ENCODE measurements at regions not wholly inside any gene's neighbourhood (a gene's known extent, or its start where the extent isn't known, plus 50 kb on each side); places are given as distances from the start of the nearest gene placed in this dataset.
"Not testable (repeated sequence)": the region's sequence is repeated elsewhere in the genome, so short reads cannot be mapped to it uniquely, and the experiment has no call there.

DNA sequence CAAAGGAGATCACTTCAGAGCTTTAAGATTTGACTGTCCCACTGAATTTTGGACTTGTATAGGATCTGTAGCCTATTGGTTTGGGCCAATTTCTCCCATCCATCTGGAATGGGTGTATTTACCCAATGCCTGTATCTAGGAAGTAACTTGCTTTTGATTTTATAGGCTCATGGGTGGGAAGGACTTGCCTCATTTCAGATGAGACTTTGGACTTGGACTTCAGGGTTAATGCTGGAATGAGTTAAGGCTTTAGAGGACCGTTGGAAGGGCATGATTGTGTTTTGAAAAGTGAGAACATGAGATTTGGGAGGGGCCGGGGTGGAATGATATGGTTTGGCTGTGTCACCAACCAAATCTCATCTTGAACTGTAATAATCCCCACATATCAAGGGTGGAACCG lies 73.8 kb downstream of the ZNF518B start (continued):
- TF ChIP-seq, protein P1, sequence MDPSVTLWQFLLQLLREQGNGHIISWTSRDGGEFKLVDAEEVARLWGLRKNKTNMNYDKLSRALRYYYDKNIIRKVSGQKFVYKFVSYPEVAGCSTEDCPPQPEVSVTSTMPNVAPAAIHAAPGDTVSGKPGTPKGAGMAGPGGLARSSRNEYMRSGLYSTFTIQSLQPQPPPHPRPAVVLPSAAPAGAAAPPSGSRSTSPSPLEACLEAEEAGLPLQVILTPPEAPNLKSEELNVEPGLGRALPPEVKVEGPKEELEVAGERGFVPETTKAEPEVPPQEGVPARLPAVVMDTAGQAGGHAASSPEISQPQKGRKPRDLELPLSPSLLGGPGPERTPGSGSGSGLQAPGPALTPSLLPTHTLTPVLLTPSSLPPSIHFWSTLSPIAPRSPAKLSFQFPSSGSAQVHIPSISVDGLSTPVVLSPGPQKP (IDR thresholded peaks at IDR 0.05; ENCODE audit: low read depth, low read length), result no peak
- TF ChIP-seq RELA (IDR thresholded peaks at IDR 0.05; ENCODE audit: borderline replicate concordance, partially characterized antibody) (no peak), CHD4 (IDR thresholded peaks at IDR 0.05) (no peak)

DNA sequence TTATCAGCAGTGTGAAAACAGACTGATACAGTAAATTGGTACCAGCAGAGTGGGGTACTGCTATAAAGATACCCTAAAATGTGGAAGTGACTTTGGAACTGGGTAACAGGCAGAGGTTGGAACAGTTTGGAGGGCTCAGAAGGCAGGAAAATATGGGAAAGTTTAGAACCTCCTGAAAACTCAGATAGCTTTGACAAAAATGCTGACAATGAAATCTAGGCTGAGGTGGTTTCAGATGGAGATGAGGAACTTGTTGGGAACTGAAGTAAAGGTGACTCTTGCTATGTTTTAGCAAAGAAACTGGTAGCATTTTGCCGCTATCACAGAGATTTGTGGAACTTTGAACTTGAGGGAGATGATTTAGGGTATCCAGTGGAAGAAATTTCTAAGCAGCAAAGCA lies 75.1 kb downstream of the ZNF518B start:
- CTCF ChIA-PET; RAD21 ChIA-PET (ENCODE audit: unreplicated experiment); H3K79me2 ChIP-seq (ENCODE audit: control insufficient read depth, insufficient read depth, low read length); BruUV-seq (replicated peaks); FAIRE-seq; POLR2A ChIA-PET; SMC1A ChIA-PET (ENCODE audit: uncharacterized antibody, unreplicated experiment); H2AFZ ChIP-seq (ENCODE audit: control insufficient read depth, low read depth, low read length); H3K27me3 ChIP-seq (replicated peaks in 1 of 2; ENCODE audit: control insufficient read depth in 2 of 2, insufficient read depth in 2 of 2, low read length in 1 of 2); H3K4me3 ChIP-seq; in situ Hi-C loops (cut with MboI); intact Hi-C loops (cut with micrococcal nuclease; ENCODE audit: unreplicated experiment); DNase-seq (ENCODE audit: low read depth, low spot score); H3K27ac ChIP-seq (ENCODE audit: control insufficient read depth, insufficient read depth); H3K9ac ChIP-seq (ENCODE audit: control insufficient read depth, insufficient read depth, low read length); H3K36me3 ChIP-seq (ENCODE audit: control insufficient read depth in 2 of 2, insufficient read depth in 2 of 2, low read length in 1 of 2); H3K4me1 ChIP-seq (ENCODE audit: control insufficient read depth, insufficient read depth, low read length); H3K4me2 ChIP-seq (ENCODE audit: control insufficient read depth, insufficient read depth); H4K20me1 ChIP-seq (ENCODE audit: control insufficient read depth, insufficient read depth); ATAC-seq; H3K9me3 ChIP-seq (replicated peaks; ENCODE audit: control insufficient read depth, insufficient read depth, low read length): not testable (repeated sequence)
- 37% methylated on average over 1 of the region's 1 CpG for WGBS (ENCODE audit: insufficient coverage, insufficient replicate concordance, low lambda C conversion rate, missing lambda C conversion rate)

DNA sequence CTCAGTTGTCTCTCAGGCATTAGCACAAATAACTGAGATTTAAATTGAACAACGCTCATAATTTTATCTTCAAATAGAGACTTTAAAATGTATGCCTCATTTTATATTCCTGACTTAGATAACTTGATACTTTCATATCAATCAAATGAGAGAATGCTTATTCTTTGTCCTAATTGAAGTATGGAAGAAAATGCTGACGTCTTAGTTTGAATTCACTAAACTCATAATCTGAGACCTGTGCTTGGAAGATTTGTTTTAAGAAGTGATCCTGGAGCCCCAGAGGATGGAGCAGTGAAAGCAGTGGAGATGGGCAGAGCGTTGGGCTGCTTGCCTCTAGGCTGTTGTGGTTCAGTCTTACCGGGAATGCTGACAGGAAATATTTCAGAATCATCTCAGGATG lies 76.1 kb downstream of the ZNF518B start:
- no TSS peak for BruUV-seq (replicated peaks)
- H3K4me1 ChIP-seq (ENCODE audit: control insufficient read depth, insufficient read depth, low read length), result no peaks in the 10 kb centered on the region
- H4K20me1 ChIP-seq (ENCODE audit: control insufficient read depth, insufficient read depth), result no peaks in the 10 kb centered on the region
- in situ Hi-C loops (cut with MboI) (no loop called here), intact Hi-C loops (cut with micrococcal nuclease; ENCODE audit: unreplicated experiment) (no loop called here)
- H3K9me3 ChIP-seq (replicated peaks; ENCODE audit: control insufficient read depth, insufficient read depth, low read length), result no peaks in the 10 kb centered on the region
- ATAC-seq (no peak), FAIRE-seq (no peak), DNase-seq (ENCODE audit: low read depth, low spot score) (no peak)
- no peak overlapping the region for H3K4me2 ChIP-seq (ENCODE audit: control insufficient read depth, insufficient read depth)
- no peaks in the 10 kb centered on the region; a peak in 1 of 4 replicates for H3K27me3 ChIP-seq (replicated peaks in 1 of 2; ENCODE audit: control insufficient read depth in 2 of 2, insufficient read depth in 2 of 2, low read length in 1 of 2)
- H3K79me2 ChIP-seq (ENCODE audit: control insufficient read depth, insufficient read depth, low read length), result no peaks in the 10 kb centered on the region
- ChIA-PET POLR2A (no interaction called here), RAD21 (ENCODE audit: unreplicated experiment) (no interaction called here), SMC1A (ENCODE audit: uncharacterized antibody, unreplicated experiment) (no interaction called here), CTCF (no interaction called here)
- no peak overlapping the region for H3K4me3 ChIP-seq
- 17% methylated on average over 4 of the region's 4 CpGs for WGBS (ENCODE audit: insufficient coverage, insufficient replicate concordance, low lambda C conversion rate, missing lambda C conversion rate)
- H3K9ac ChIP-seq (ENCODE audit: control insufficient read depth, insufficient read depth, low read length), result no peak overlapping the region
- H2AFZ ChIP-seq (ENCODE audit: control insufficient read depth, low read depth, low read length), result no peak overlapping the region
- H3K36me3 ChIP-seq (ENCODE audit: control insufficient read depth in 2 of 2, insufficient read depth in 2 of 2, low read length in 1 of 2), result no peaks in the 10 kb centered on the region
- no peak overlapping the region for H3K27ac ChIP-seq (ENCODE audit: control insufficient read depth, insufficient read depth)
- TF ChIP-seq, protein P2, sequence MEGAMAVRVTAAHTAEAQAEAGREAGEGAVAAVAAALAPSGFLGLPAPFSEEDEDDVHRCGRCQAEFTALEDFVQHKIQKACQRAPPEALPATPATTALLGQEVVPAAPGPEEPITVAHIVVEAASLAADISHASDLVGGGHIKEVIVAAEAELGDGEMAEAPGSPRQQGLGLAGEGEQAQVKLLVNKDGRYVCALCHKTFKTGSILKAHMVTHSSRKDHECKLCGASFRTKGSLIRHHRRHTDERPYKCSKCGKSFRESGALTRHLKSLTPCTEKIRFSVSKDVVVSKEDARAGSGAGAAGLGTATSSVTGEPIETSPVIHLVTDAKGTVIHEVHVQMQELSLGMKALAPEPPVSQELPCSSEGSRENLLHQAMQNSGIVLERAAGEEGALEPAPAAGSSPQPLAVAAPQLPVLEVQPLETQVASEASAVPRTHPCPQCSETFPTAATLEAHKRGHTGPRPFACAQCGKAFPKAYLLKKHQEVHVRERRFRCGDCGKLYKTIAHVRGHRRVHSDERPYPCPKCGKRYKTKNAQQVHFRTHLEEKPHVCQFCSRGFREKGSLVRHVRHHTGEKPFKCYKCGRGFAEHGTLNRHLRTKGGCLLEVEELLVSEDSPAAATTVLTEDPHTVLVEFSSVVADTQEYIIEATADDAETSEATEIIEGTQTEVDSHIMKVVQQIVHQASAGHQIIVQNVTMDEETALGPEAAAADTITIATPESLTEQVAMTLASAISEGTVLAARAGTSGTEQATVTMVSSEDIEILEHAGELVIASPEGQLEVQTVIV (IDR thresholded peaks at IDR 0.05; ENCODE audit: borderline replicate concordance, partially characterized antibody), result no peak
- TF ChIP-seq, protein P3, sequence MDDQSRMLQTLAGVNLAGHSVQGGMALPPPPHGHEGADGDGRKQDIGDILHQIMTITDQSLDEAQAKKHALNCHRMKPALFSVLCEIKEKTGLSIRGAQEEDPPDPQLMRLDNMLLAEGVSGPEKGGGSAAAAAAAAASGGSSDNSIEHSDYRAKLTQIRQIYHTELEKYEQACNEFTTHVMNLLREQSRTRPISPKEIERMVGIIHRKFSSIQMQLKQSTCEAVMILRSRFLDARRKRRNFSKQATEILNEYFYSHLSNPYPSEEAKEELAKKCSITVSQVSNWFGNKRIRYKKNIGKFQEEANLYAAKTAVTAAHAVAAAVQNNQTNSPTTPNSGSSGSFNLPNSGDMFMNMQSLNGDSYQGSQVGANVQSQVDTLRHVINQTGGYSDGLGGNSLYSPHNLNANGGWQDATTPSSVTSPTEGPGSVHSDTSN (IDR thresholded peaks at IDR 0.05; ENCODE audit: insufficient replicate concordance, low read depth, low read length), result no peak
- no peak for TF ChIP-seq SREBF1 (IDR thresholded peaks at IDR 0.05; ENCODE audit: low read length)
- no peak for TF ChIP-seq ZZZ3 (IDR thresholded peaks at IDR 0.05; ENCODE audit: control insufficient read depth, insufficient read length, low read depth)
- no peak for TF ChIP-seq CBX3 (IDR thresholded peaks at IDR 0.05; ENCODE audit: borderline replicate concordance, low read depth)
- TF ChIP-seq, protein P4, sequence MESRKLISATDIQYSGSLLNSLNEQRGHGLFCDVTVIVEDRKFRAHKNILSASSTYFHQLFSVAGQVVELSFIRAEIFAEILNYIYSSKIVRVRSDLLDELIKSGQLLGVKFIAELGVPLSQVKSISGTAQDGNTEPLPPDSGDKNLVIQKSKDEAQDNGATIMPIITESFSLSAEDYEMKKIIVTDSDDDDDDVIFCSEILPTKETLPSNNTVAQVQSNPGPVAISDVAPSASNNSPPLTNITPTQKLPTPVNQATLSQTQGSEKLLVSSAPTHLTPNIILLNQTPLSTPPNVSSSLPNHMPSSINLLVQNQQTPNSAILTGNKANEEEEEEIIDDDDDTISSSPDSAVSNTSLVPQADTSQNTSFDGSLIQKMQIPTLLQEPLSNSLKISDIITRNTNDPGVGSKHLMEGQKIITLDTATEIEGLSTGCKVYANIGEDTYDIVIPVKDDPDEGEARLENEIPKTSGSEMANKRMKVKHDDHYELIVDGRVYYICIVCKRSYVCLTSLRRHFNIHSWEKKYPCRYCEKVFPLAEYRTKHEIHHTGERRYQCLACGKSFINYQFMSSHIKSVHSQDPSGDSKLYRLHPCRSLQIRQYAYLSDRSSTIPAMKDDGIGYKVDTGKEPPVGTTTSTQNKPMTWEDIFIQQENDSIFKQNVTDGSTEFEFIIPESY (IDR thresholded peaks at IDR 0.05), result no peak
- no peak for TF ChIP-seq SMAD1 (IDR thresholded peaks at IDR 0.05; ENCODE audit: low read depth, partially characterized antibody)
